HG03139 (cell line): ENCODE measurements at regions not wholly inside any gene's neighbourhood (a gene's known extent, or its start where the extent isn't known, plus 50 kb on each side); places are given as distances from the start of the nearest gene placed in this dataset.

Source experiments
- ATAC-seq: cut with Tn5 transposase; IDR thresholded peaks from one replicate; pipeline ENCODE4 v1.9.1; 2021; ENCODE audit not compliant: unreplicated experiment

DNA sequence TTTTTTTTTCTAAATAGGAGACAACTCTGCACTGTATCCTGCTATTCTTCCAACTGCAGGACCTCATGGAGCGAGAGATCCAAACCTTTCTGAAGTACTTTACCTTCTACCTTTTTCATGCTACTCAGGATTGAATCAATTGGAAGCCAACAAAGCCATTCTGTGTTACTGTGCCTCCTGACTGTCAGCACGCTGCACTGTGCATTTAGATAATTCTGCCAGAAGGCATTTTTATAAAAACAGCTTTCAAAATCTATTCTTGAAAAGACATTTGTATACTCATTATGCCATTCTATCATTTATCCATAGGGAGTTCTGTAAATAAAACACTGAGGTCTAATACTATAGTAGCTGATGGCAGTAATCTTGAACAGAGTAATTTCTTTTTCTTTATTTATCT is 142.8 kb downstream of the SLIT2 start:
- ATAC-seq, result no peak

GRCh38 chr4:20395160-20395773 is 143.6 kb downstream of the SLIT2 start:
- ATAC-seq, result no peak

GRCh38 chr4:20403290-20403689 is 151.6 kb downstream of the SLIT2 start:
- ATAC-seq, result no peak

DNA sequence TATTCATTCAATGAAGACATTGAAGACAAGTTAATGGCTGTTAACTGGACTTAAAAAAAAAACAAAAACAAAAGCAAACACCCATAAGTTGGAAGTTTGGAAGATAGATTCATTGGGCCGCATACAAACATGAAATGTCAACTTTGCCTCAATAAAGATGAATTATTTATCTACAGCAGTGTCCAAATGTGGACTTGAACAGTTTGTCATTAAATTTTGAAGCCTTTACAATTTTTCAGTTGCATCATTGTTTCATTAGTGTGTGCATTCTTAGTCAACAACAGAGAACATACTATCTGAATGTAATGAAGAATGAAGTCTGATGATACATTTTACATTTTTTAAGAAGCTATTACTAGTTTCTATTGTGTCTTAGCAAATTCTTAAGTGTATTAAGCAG is 152.1 kb downstream of the SLIT2 start:
- no peak for ATAC-seq

- ATAC-seq, result no peak
Observed at GRCh38 chr4:20408611-20409010, 156.9 kb downstream of the SLIT2 start.

- ATAC-seq, result no peak
Observed at GRCh38 chr4:20412072-20412471, 160.4 kb downstream of the SLIT2 start.

- no peak for ATAC-seq
Observed at GRCh38 chr4:20416800-20417199, 165.1 kb downstream of the SLIT2 start.

- ATAC-seq, result peak; percentile 93
Observed at GRCh38 chr4:20418861-20419451, 167.3 kb downstream of the SLIT2 start.

DNA sequence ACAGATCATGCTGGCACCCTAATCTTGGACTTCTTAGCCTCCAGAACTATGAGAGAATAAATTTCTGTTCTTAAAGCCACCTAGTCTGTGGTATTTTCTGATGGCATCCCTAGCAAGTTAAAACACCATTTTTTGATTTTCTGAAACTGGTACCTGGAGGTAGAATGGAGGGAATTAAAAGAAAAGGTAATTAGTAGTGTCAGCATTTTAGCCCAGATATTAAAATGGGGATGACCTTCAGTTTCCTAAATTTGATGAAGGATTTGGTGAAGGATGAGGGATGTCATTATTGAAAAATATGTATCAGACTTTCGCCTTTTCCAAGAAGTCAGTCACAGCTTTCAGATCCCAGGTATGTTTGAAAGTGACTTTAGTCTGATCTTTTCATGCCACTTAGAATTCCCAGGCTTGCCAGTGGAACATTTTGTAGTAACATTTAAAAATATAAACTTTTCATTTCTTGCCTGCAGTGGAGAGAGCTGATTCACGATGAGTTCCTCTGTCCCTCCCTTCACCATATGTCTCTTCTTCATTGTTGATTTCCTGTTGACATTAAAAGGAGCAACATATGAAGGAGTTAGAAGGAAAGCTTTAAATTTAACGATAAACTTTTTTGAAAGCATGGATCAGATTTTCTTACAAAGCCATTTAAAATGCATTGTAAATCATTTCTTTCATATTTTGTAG is 169.4 kb downstream of the SLIT2 start:
- no peak for ATAC-seq

DNA sequence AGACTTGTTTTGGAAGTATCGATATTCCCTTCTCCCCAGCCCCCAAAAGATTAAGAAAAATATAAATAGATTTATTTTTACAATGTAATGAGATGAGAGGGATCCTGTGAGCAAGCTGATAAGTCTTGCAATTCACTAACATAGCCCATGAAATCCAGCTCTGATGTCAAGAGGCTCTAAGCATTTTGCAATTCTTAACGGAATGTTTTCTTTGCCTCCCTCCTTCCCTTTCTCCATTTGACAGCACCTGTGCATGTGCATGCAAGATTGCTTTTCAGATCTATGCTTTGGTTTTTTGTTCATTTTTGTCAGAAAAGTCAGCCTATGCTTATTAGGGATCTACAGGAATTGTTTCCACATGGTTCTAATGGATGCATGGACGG is 169.9 kb downstream of the SLIT2 start:
- no peak for ATAC-seq

GRCh38 chr4:20422398-20422797 is 170.7 kb downstream of the SLIT2 start:
- peak; percentile 60 for ATAC-seq

- ATAC-seq, result no peak
Observed at GRCh38 chr4:20423420-20423819, 171.7 kb downstream of the SLIT2 start.

- no peak for ATAC-seq
Observed at GRCh38 chr4:20426028-20426427, 174.3 kb downstream of the SLIT2 start.

- ATAC-seq, result no peak
Observed at GRCh38 chr4:20428436-20429160, 176.9 kb downstream of the SLIT2 start.

GRCh38 chr4:20430259-20430941 is 178.7 kb downstream of the SLIT2 start:
- no peak for ATAC-seq

- no peak for ATAC-seq
Observed at GRCh38 chr4:20431543-20431951, 179.8 kb downstream of the SLIT2 start.

DNA sequence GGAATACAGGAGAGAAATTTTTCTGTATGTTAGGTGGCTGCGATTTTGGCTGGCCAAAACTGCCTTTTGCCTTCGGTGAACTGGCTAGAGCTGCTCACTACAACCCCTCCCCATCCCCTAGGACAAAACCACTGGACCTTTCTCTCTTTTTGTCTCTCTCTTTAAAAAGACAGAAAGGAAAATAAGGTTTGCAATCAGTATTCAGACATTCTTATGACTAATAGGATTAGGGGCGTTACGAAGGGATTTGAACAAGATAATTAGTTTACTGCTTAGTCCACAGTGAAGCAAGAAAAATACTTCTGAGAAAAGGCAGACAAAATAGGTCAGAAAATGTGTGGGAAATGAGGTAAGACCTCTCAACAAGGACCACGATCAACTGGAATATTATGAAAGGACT is 180.4 kb downstream of the SLIT2 start:
- ATAC-seq, result no peak

DNA sequence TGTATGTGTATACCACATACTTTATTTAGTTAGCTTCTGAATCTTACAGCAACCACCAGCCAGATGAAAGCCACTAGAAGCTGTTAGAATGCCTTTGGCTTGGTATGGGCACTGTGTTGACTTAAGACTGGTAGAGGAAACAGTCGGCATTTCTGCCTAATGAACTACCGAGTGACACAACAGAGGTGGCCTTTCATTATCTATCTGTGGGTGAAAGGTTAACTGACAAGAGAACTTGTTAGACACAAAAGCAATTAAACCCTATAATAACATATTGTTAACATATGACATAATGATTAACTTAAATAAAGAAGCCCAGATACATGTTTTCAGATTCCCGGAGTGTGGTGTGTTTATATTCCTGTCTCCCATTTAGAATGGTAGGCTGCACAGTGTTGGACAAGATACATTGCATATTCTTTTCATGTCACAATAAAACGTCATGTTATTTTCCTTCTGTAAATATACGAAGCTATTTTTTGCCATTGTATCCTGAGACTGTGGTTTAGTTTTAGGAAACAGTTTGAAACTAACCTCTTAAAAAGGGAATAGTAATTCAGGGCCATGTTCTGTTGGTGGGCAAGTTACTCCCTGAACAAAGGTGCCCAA is 181.5 kb downstream of the SLIT2 start:
- no peak for ATAC-seq

- no peak for ATAC-seq
Observed at GRCh38 chr4:20440170-20440569, 188.5 kb downstream of the SLIT2 start.

- ATAC-seq, result no peak
Observed at GRCh38 chr4:20443015-20443805, 191.5 kb downstream of the SLIT2 start.
